Trophoblast cell (in vitro differentiated cells and primary cell): ENCODE measurements at regions not wholly inside any gene's neighbourhood (a gene's known extent, or its start where the extent isn't known, plus 50 kb on each side); places are given as distances from the start of the nearest gene placed in this dataset.

Source experiments
- DNase-seq, 2 donors: peaks; one replicate each; pipeline ENCODE4 v3.0.0-alpha.2; 2016
- H2AFZ ChIP-seq: 2 replicates; pipeline ENCODE4 v1.6.1; 2013; ENCODE audit warnings: low read length, moderate library complexity, mild to moderate bottlenecking; ENCODE audit not compliant: insufficient read depth, poor library complexity
- H2AK5ac ChIP-seq: 2 replicates; pipeline ENCODE4 v1.6.1; 2013; ENCODE audit warnings: mild to moderate bottlenecking, low read length
- H2BK120ac ChIP-seq: 2 replicates; pipeline ENCODE4 v1.6.1; 2013; ENCODE audit warnings: low read length, mild to moderate bottlenecking, moderate library complexity; ENCODE audit not compliant: insufficient read depth, poor library complexity
- H2BK12ac ChIP-seq: 2 replicates; pipeline ENCODE4 v1.6.1; 2013; ENCODE audit warnings: mild to moderate bottlenecking, low read length, moderate library complexity
- H2BK5ac ChIP-seq: 2 replicates; pipeline ENCODE4 v1.6.1; 2013; ENCODE audit warnings: low read length, low read depth, moderate library complexity, mild to moderate bottlenecking; ENCODE audit not compliant: poor library complexity
- H3K14ac ChIP-seq: 2 replicates; pipeline ENCODE4 v1.6.1; 2013; ENCODE audit warnings: mild to moderate bottlenecking, low read length
- H3K18ac ChIP-seq: 2 replicates; pipeline ENCODE4 v1.6.1; 2013; ENCODE audit warnings: mild to moderate bottlenecking, low read length
- H3K23ac ChIP-seq: 2 replicates; pipeline ENCODE4 v1.6.1; 2013; ENCODE audit warnings: low read length
- H3K27ac ChIP-seq: 2 replicates; pipeline ENCODE4 v1.5.1; 2013; ENCODE audit warnings: low read depth, mild to moderate bottlenecking, inconsistent platforms, low read length, moderate library complexity
- H3K27me3 ChIP-seq: 2 replicates; pipeline ENCODE4 v1.6.1; 2013; ENCODE audit warnings: inconsistent platforms, mild to moderate bottlenecking, low read length, moderate library complexity; ENCODE audit not compliant: insufficient read depth
- H3K36me3 ChIP-seq, 2 experiments: 1 replicate in 1 of 2; 2 replicates in 1 of 2; pipeline ENCODE4 v1.6.1; 2013; ENCODE audit warnings: low read length in 2 of 2, mild to moderate bottlenecking in 2 of 2, moderate library complexity in 1 of 2; ENCODE audit not compliant: insufficient read depth in 2 of 2, control insufficient read depth in 1 of 2
- H3K4ac ChIP-seq: 2 replicates; pipeline ENCODE4 v1.6.1; 2013; ENCODE audit warnings: low read depth, mild to moderate bottlenecking, low read length, moderate library complexity
- H3K4me1 ChIP-seq, 2 experiments: 1 replicate in 1 of 2; 2 replicates in 1 of 2; pipeline ENCODE4 v1.6.1; 2013; ENCODE audit warnings: low read length in 2 of 2, mild to moderate bottlenecking in 2 of 2, moderate library complexity in 1 of 2; ENCODE audit not compliant: insufficient read depth in 2 of 2, control insufficient read depth in 1 of 2
- H3K4me2 ChIP-seq: 2 replicates; pipeline ENCODE4 v1.6.1; 2013; ENCODE audit warnings: inconsistent platforms, mild to moderate bottlenecking, low read length, moderate library complexity
- H3K4me3 ChIP-seq: 2 replicates; pipeline ENCODE4 v1.5.1; 2013; ENCODE audit warnings: mild to moderate bottlenecking, low read depth, low read length, inconsistent platforms
- H3K79me1 ChIP-seq: one replicate; pipeline ENCODE4 v1.6.1; 2013; ENCODE audit warnings: low read length
- H3K79me2 ChIP-seq: 2 replicates; pipeline ENCODE4 v1.6.1; 2013; ENCODE audit warnings: low read length, mild to moderate bottlenecking; ENCODE audit not compliant: control insufficient read depth, insufficient read depth, poor library complexity
- H3K9ac ChIP-seq: 2 replicates; pipeline ENCODE4 v1.6.1; 2013; ENCODE audit warnings: mild to moderate bottlenecking, low read length
- H3K9me3 ChIP-seq: 2 replicates; pipeline ENCODE4 v1.6.1; 2013; ENCODE audit warnings: low read depth, mild to moderate bottlenecking, control low read depth, inconsistent platforms, low read length; ENCODE audit not compliant: insufficient read depth
- H4K12ac ChIP-seq: 2 replicates; pipeline ENCODE4 v1.6.1; 2013; ENCODE audit warnings: low read depth, mild to moderate bottlenecking, low read length, moderate library complexity
- H4K8ac ChIP-seq: 2 replicates; pipeline ENCODE4 v1.6.1; 2013; ENCODE audit warnings: low read depth, mild to moderate bottlenecking, low read length, moderate library complexity
- H4K91ac ChIP-seq: one replicate; pipeline ENCODE4 v1.6.1; 2013; ENCODE audit warnings: low read depth, mild to moderate bottlenecking, low read length, moderate library complexity
- WGBS: extraction: QIAGEN DNeasy Blood & Tissue Kit; methylation state at CpG from one replicate; pipeline ENCODE4 v1.1.7; 2013; ENCODE audit warnings: missing lambda C conversion rate; ENCODE audit not compliant: insufficient read length, insufficient coverage; ENCODE audit errors: extremely low coverage; 5-methylcytosine and 5-hydroxymethylcytosine counted together

- DNase-seq, result peak in 1 of 2 donors; percentile 8
- peaks cover 2% of the 10 kb centered on the region for H3K79me1 ChIP-seq
- no peaks in the 10 kb centered on the region for H3K27me3 ChIP-seq
- H3K4me1 ChIP-seq, result peaks cover 5 to 6% of the 10 kb centered on the region in 2 experiments
- no peak overlapping the region for H3K23ac ChIP-seq
- H3K14ac ChIP-seq, result no peak overlapping the region
- H2AFZ ChIP-seq, result no peak overlapping the region
- H2BK12ac ChIP-seq, result no peak overlapping the region
- no peak overlapping the region for H2BK5ac ChIP-seq
- H3K27ac ChIP-seq, result no peak overlapping the region
- H4K12ac ChIP-seq, result no peak overlapping the region
- no peak overlapping the region for H3K18ac ChIP-seq
- no peak overlapping the region for H3K4me2 ChIP-seq
- H3K4me3 ChIP-seq, result no peak overlapping the region
- no CpG with 5 or more reads among the region's 7 CpGs for WGBS
- H3K79me2 ChIP-seq, result no peaks in the 10 kb centered on the region
- H2BK120ac ChIP-seq, result no peak overlapping the region
- no peak overlapping the region for H2AK5ac ChIP-seq
- H3K9me3 ChIP-seq, result no peaks in the 10 kb centered on the region
- H3K36me3 ChIP-seq, result no peaks in the 10 kb centered on the region
- H4K8ac ChIP-seq, result no peak overlapping the region
- no peak overlapping the region for H3K9ac ChIP-seq
- H4K91ac ChIP-seq, result no peak overlapping the region
- H3K4ac ChIP-seq, result no peak overlapping the region
Measured at GRCh38 chr7:11237742-11238141, 264.1 kb downstream of the PHF14 start.

GRCh38 chr7:11239316-11239715 is 265.6 kb downstream of the PHF14 start:
- Histone ChIP-seq H2AFZ (no peak overlapping the region), H3K4me2 (no peak overlapping the region), H3K4me1 (peaks cover 3 to 6% of the 10 kb centered on the region in 2 experiments), H2AK5ac (no peak overlapping the region), H2BK12ac (no peak overlapping the region), H3K9me3 (no peaks in the 10 kb centered on the region), H2BK5ac (no peak overlapping the region), H3K79me2 (no peaks in the 10 kb centered on the region), H3K18ac (no peak overlapping the region), H3K23ac (no peak overlapping the region), H4K8ac (no peak overlapping the region), H3K36me3 (no peaks in the 10 kb centered on the region), H4K12ac (no peak overlapping the region), H3K14ac (no peak overlapping the region), H3K27ac (no peak overlapping the region), H3K9ac (no peak overlapping the region), H2BK120ac (no peak overlapping the region), H3K79me1 (peaks cover 2% of the 10 kb centered on the region), H4K91ac (no peak overlapping the region), H3K4ac (no peak overlapping the region), H3K27me3 (no peaks in the 10 kb centered on the region), H3K4me3 (no peak overlapping the region)
- peak in 1 of 2 donors; percentile 82 for DNase-seq
- WGBS, result no CpG with 5 or more reads among the region's 4 CpGs

GRCh38 chr7:11243739-11244138 is 270.1 kb downstream of the PHF14 start:
- H3K9ac ChIP-seq, result no peak overlapping the region
- peaks cover 0 to 1% of the 10 kb centered on the region in 2 experiments for H3K4me1 ChIP-seq
- no CpG with 5 or more reads among the region's 3 CpGs for WGBS
- H2BK12ac ChIP-seq, result no peak overlapping the region
- H3K79me2 ChIP-seq, result no peaks in the 10 kb centered on the region
- no peak overlapping the region for H3K27ac ChIP-seq
- no peak overlapping the region for H3K14ac ChIP-seq
- no peak overlapping the region for H2BK5ac ChIP-seq
- no peak overlapping the region for H3K4ac ChIP-seq
- H3K36me3 ChIP-seq, result no peaks in the 10 kb centered on the region
- H3K79me1 ChIP-seq, result no peaks in the 10 kb centered on the region
- no peak overlapping the region for H4K8ac ChIP-seq
- no peak overlapping the region for H4K12ac ChIP-seq
- no peak overlapping the region for H3K18ac ChIP-seq
- H3K9me3 ChIP-seq, result no peaks in the 10 kb centered on the region
- H3K23ac ChIP-seq, result no peak overlapping the region
- no peak overlapping the region for H2BK120ac ChIP-seq
- no peak overlapping the region for H3K4me3 ChIP-seq
- H2AFZ ChIP-seq, result no peak overlapping the region
- H3K4me2 ChIP-seq, result no peak overlapping the region
- H4K91ac ChIP-seq, result no peak overlapping the region
- DNase-seq, result no peak
- H3K27me3 ChIP-seq, result no peaks in the 10 kb centered on the region
- H2AK5ac ChIP-seq, result no peak overlapping the region

GRCh38 chr7:11244149-11244548 is 270.5 kb downstream of the PHF14 start:
- H3K27me3 ChIP-seq, result no peaks in the 10 kb centered on the region
- H2AK5ac ChIP-seq, result no peak overlapping the region
- no peak overlapping the region for H4K8ac ChIP-seq
- H4K12ac ChIP-seq, result no peak overlapping the region
- H2BK12ac ChIP-seq, result no peak overlapping the region
- no peak overlapping the region for H4K91ac ChIP-seq
- H3K27ac ChIP-seq, result no peak overlapping the region
- H3K36me3 ChIP-seq, result no peaks in the 10 kb centered on the region
- no peak overlapping the region for H3K4me2 ChIP-seq
- no peaks in the 10 kb centered on the region for H3K9me3 ChIP-seq
- H3K4me1 ChIP-seq, result peaks cover 0 to 3% of the 10 kb centered on the region in 2 experiments
- no peak overlapping the region for H3K14ac ChIP-seq
- DNase-seq, result no peak
- H3K79me2 ChIP-seq, result no peaks in the 10 kb centered on the region
- no peak overlapping the region for H3K9ac ChIP-seq
- H3K79me1 ChIP-seq, result no peaks in the 10 kb centered on the region
- no peak overlapping the region for H3K23ac ChIP-seq
- H3K18ac ChIP-seq, result no peak overlapping the region
- WGBS, result no CpG with 5 or more reads among the region's 3 CpGs
- no peak overlapping the region for H3K4ac ChIP-seq
- H3K4me3 ChIP-seq, result no peak overlapping the region
- H2BK5ac ChIP-seq, result no peak overlapping the region
- H2AFZ ChIP-seq, result no peak overlapping the region
- no peak overlapping the region for H2BK120ac ChIP-seq
